ENCODE measurements at regions not wholly inside any gene's neighbourhood (a gene's known extent, or its start where the extent isn't known, plus 50 kb on each side); places are given as distances from the start of the nearest gene placed in this dataset.

GRCh38 chr10:43790147-43790546, 141.5 kb upstream of the ZNF32 start:
- no peak for DNase-seq (ENCODE audit: low read depth)
- TF ChIP-seq CTCF (IDR thresholded peaks at IDR 0.05; ENCODE audit: insufficient read depth, low read depth, low read length, missing control alignments) = no peak
- H3K4me3 ChIP-seq (ENCODE audit: low read length) = no peak overlapping the region

- no peak for TF ChIP-seq CTCF (IDR thresholded peaks at IDR 0.05; ENCODE audit: insufficient read depth, low read depth, low read length, missing control alignments)
- no peak for DNase-seq (ENCODE audit: low read depth)
- no peak overlapping the region for H3K4me3 ChIP-seq (ENCODE audit: low read length)
Observed at GRCh38 chr10:43785252-43785651, 136.6 kb upstream of the ZNF32 start.

DNA sequence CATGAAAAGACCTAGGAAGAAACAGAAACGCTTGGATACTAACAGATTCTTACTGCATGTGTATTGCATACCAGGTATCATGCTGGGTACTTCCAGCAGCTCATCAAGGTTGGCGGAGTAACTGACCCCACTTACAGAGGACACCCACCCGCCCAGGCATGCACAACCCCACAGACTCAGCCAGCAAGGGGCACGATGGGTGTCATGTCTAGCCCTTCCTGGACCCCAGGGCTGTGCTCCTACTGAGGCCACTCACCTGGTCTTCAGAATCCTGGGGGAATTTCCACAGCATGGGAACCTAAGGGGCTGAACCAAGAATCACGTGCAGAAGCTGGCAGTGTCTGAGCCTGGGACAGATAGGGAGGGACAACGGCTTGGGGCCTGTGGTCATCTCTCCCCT, 134.1 kb upstream of the ZNF32 start:
- TF ChIP-seq CTCF (IDR thresholded peaks at IDR 0.05; ENCODE audit: insufficient read depth, low read depth, low read length, missing control alignments) = no peak
- DNase-seq (ENCODE audit: low read depth) = no peak
- no peak overlapping the region for H3K4me3 ChIP-seq (ENCODE audit: low read length)

DNA sequence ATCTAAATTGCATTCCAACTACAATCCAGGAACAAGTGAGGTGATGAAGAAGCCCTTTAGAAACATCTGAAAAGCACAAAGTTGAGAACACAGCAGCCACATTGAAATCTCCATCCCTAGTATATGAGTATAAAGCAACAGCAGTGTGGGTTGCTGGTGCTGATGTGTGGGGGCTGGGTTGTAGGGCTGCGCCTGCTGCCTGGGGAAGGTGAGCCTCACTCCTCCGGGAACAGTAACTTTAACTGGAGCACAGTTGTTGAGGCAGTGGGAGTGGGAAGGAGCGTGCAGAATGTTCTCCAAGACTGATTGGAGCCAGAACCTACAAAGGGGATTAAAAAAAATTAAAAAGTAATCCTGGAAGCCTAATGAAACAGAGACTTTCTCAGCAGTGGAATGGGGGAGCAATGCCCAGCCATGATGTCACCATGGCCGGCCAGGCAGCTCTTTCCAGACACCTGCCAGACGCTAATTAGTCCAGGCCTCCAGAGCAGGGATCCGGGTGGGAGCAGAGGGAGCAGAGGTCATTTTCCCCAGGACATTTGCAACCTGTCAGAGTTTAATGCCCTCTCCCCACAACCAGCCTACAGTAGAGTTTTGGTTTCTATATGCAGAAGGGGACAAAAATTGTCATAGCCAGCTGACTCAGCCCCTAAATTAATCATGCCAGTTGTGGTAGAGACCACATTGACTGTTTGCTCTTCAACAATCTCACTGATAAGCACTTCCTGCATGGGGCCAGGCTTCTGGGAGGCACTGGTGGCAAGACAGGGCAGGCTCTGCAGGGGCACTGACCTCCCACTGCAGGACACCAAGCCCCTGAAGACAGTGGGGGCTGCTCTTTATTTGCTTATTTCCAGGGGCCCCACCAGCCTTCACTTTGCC, 133.0 kb upstream of the ZNF32 start:
- no peak for TF ChIP-seq CTCF (IDR thresholded peaks at IDR 0.05; ENCODE audit: insufficient read depth, low read depth, low read length, missing control alignments)
- no peak overlapping the region for H3K4me3 ChIP-seq (ENCODE audit: low read length)
- DNase-seq (ENCODE audit: low read depth) = no peak

- H3K4me3 ChIP-seq (ENCODE audit: low read length) = no peak overlapping the region
- no peak for DNase-seq (ENCODE audit: low read depth)
- no peak for TF ChIP-seq CTCF (IDR thresholded peaks at IDR 0.05; ENCODE audit: insufficient read depth, low read depth, low read length, missing control alignments)
Observed at GRCh38 chr10:43778571-43778970, 129.9 kb upstream of the ZNF32 start.

DNA sequence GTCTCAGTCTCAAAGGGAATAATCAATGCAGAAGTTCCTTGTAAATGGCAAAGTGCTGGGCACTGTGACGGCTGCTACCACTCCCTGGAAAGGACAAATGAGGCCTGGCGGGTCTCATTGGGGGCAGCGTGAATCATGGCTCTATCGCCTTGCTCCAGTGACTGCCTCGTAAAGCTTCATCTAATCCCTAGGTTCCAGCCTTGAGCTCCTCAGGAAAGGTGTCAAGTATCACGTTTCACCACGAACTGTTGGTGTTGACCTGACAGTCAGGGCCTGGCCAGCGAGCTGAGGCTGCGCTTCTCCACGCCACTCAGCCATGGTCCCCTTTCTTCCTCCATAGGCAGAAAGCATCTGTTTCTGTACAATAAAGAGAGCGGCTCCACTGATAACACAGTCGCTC, 126.7 kb upstream of the ZNF32 start:
- DNase-seq (ENCODE audit: low read depth) = no peak
- no peak overlapping the region for H3K4me3 ChIP-seq (ENCODE audit: low read length)
- no peak for TF ChIP-seq CTCF (IDR thresholded peaks at IDR 0.05; ENCODE audit: insufficient read depth, low read depth, low read length, missing control alignments)

Data from epithelial cell of esophagus (primary cell).